Esophagus squamous epithelium (tissue), 5 donors: ENCODE measurements at regions not wholly inside any gene's neighbourhood (a gene's known extent, or its start where the extent isn't known, plus 50 kb on each side); places are given as distances from the start of the nearest gene placed in this dataset.

Source experiments
- DNase-seq: peaks from one replicate; lab custom pipeline; 2025; lab: John Stamatoyannopoulos, UW
- H3K27ac ChIP-seq, 4 donors: fragments of 200-600 bp; sonication (generic); one replicate each; pipeline ENCODE4 v1.5.1; 2016 to 2019; ENCODE audit warnings: mild to moderate bottlenecking in 1 of 4
- H3K27me3 ChIP-seq, 4 donors: fragments of 200-600 bp; sonication (generic); 1 replicate in 3 of 4; 2 replicates in 1 of 4; pipeline versions ENCODE4 v1.5.1 to v1.6.0; 2017 to 2021; ENCODE audit warnings: antibody characterized with exemption in 1 of 4
- H3K36me3 ChIP-seq, 3 donors: fragments of 200-600 bp; sonication (generic); one replicate each; pipeline ENCODE4 v1.5.1; 2016 to 2019
- H3K4me1 ChIP-seq, 3 donors: fragments of 200-600 bp; sonication (generic); one replicate each; pipeline ENCODE4 v1.5.1; 2017 to 2019
- H3K4me3 ChIP-seq, 4 donors: fragments of 200-600 bp; sonication (generic); 1 replicate in 3 of 4; 2 replicates in 1 of 4; pipeline ENCODE4 v1.5.1; 2016 to 2019; ENCODE audit warnings: mild to moderate bottlenecking in 2 of 4, moderate library complexity in 1 of 4
- H3K9me3 ChIP-seq, 3 donors: fragments of 200-600 bp; sonication (generic); one replicate each; pipeline ENCODE4 v1.5.1; 2016 to 2019
- POLR2A ChIP-seq, 4 donors: fragments of 450-650 bp; IDR thresholded peaks; one replicate each; pipeline ENCODE4 v1.6.1; 2017; ENCODE audit warnings: antibody characterized with exemption in 4 of 4, mild to moderate bottlenecking in 4 of 4, moderate library complexity in 3 of 4
- WGBS, 2 donors: methylation state at CpG; one replicate each; pipeline ENCODE4 v1.1.5; 2018; 5-methylcytosine and 5-hydroxymethylcytosine counted together
- intact Hi-C: fragments of 100-400 bp; cut with DNase I; formaldehyde crosslinking; loops from one replicate; pipeline ENCODE4 v1.15.0; 2022
- TF ChIP-seq, protein P1 (sequence below), 6 experiments: fragments of 450-650 bp in 4 of 6; fragments of 200-600 bp in 2 of 6; sonication (generic) in 2 of 6; IDR thresholded peaks; one replicate each; pipeline ENCODE4 v1.5.1; 2016 to 2019; ENCODE audit warnings: antibody characterized with exemption in 6 of 6, mild to moderate bottlenecking in 4 of 6, moderate library complexity in 4 of 6
- donor health status: DM: yes; HTN: yes; CAD: no.

DNA sequence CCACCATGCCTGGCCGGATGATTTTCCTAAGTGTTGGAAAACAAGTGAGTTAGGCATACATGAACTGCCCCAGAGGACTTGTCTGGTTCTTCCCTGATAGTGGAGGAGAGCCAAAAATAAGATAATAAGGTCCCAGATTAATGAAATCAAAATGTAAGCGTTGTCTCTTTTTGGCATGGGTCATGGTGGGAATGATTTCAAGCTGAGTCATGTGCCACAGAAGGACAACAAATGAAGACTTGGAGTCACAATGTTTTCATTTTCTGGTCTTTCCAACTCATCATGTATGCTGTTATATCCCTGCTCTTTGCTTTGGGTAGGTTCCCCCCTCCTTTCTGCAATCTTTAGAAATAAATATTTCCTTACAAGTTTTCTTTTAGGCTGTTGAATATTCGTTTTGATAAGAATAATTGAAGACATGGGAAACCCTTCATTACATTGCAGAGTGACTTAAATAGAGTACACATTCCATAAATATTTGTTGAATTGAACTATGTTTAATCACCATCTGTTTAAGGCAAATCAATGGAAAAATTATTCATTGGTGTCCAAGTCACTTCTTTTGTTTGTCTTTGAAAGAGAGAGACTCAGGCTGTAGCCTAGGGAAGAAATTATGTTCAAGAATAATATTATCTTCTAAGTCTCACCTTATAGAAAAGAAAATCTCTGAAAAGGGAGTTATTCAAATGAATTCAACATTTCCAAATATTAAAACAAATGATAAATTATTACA, 196.3 kb downstream of the CSNK1G3 start:
- Histone ChIP-seq H3K27ac (peak overlapping the region in 2 of 4 donors; percentile 7 to 17), H3K4me1 (peaks cover 0 to 8% (median 8%) of the 10 kb centered on the region in 3 donors), H3K36me3 (no peaks in the 10 kb centered on the region), H3K4me3 (no peak overlapping the region), H3K27me3 (no peaks in the 10 kb centered on the region), H3K9me3 (no peaks in the 10 kb centered on the region)
- TF ChIP-seq POLR2A (IDR thresholded peaks at IDR 0.05), result no peak
- TF ChIP-seq, protein P1, sequence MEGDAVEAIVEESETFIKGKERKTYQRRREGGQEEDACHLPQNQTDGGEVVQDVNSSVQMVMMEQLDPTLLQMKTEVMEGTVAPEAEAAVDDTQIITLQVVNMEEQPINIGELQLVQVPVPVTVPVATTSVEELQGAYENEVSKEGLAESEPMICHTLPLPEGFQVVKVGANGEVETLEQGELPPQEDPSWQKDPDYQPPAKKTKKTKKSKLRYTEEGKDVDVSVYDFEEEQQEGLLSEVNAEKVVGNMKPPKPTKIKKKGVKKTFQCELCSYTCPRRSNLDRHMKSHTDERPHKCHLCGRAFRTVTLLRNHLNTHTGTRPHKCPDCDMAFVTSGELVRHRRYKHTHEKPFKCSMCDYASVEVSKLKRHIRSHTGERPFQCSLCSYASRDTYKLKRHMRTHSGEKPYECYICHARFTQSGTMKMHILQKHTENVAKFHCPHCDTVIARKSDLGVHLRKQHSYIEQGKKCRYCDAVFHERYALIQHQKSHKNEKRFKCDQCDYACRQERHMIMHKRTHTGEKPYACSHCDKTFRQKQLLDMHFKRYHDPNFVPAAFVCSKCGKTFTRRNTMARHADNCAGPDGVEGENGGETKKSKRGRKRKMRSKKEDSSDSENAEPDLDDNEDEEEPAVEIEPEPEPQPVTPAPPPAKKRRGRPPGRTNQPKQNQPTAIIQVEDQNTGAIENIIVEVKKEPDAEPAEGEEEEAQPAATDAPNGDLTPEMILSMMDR (IDR thresholded peaks at IDR 0.05), result no peak
- WGBS, 2 donors, result 17 to 22% methylated on average over 2 to 3 of the region's 3 CpGs
- intact Hi-C loops, result no loop called here
- DNase-seq, result no peak

DNA sequence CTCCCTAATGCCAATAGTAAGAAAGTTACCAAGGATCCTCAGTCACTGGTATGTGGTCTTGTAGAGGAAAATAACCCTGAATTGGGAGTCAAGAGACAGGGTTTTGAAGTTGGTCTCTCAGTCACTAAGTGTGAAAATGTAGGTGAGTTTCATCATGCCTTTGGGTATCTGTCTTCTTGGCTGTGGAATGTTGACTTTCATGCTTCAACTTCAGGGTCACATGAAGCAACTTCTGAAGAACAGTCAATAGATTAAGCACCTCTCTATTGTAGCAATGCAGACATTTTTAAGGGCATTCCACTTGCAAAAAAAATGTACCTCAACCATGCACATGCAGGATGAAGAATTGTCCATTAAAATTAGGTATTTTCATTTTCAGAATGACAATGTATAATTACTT, 194.6 kb downstream of the CSNK1G3 start:
- intact Hi-C loops, result no loop called here
- no peak for DNase-seq
- peaks cover 0 to 8% (median 8%) of the 10 kb centered on the region in 3 donors for H3K4me1 ChIP-seq
- H3K27me3 ChIP-seq, result no peaks in the 10 kb centered on the region
- peak overlapping the region in 2 of 4 donors; percentile 27 to 33 for H3K27ac ChIP-seq
- TF ChIP-seq POLR2A (IDR thresholded peaks at IDR 0.05), result no peak
- TF ChIP-seq, protein P1 (IDR thresholded peaks at IDR 0.05), result no peak
- H3K9me3 ChIP-seq, result no peaks in the 10 kb centered on the region
- H3K36me3 ChIP-seq, result no peaks in the 10 kb centered on the region
- H3K4me3 ChIP-seq, result no peak overlapping the region

DNA sequence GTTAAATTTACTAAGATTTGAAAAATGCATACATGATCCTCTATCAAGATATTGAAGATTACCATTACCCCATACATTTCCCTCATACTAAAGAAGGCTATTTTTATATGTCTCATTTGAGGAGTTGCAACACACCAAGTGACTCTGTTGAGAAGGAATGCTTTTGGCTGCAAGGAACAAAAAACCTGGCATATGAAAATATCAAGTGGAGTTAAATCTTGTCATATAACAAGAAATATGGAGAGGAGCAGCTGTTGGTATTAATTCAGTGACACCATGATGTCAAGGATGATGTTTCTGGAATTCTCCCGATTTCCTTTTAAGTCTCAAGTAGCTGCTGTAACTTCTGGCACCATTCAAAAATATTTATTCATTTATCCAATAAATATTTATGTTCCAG, 193.8 kb downstream of the CSNK1G3 start:
- WGBS, 2 donors, result 48 to 68% methylated on average over 1 of the region's 1 CpG
- no peaks in the 10 kb centered on the region for H3K27me3 ChIP-seq
- H3K9me3 ChIP-seq, result no peaks in the 10 kb centered on the region
- TF ChIP-seq, protein P1 (IDR thresholded peaks at IDR 0.05), result no peak
- TF ChIP-seq POLR2A (IDR thresholded peaks at IDR 0.05), result no peak
- no peak for DNase-seq
- H3K4me3 ChIP-seq, result no peak overlapping the region
- intact Hi-C loops, result no loop called here
- peak overlapping the region in 1 of 4 donors; percentile 33 for H3K27ac ChIP-seq
- no peaks in the 10 kb centered on the region for H3K36me3 ChIP-seq
- peaks cover 0 to 14% (median 11%) of the 10 kb centered on the region in 3 donors for H3K4me1 ChIP-seq

DNA sequence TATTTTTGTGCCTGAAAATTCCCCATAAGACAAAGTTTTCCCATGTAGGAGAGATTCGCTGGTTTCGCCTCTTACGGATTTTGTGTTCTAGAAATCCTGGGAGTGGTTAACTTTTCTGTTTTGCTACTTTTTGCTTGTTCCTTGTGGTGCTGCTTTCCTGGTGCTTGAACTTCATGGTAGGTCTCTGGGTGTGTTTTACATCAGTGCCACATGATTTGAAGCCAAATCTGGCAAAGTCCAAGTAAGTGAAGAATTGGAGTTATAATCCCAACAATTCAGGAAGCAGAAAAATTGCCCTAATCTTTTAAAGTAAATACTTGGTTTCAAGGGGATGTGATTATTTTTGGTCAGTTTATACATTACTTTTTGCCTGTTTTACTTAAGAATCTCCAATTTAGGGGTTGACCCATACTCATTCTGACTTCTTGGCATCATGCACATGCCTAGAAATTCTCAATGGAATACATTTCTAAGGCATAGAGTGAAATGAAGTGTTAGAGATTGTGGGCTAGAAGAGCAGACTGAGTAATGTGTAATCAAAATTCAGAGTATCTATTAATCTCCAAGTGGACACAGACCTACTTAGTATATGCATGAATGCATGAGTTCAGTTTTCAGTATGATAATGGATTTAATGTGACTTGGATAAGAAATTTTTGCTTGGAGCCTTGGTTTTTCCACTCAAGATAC, 189.7 kb downstream of the CSNK1G3 start:
- intact Hi-C loops, result no loop called here
- Histone ChIP-seq H3K27ac (peak overlapping the region; percentile 29 to 81 (median 64)), H3K27me3 (no peaks in the 10 kb centered on the region), H3K4me3 (no peak overlapping the region), H3K9me3 (peaks cover 0 to 3% (median 0%) of the 10 kb centered on the region in 3 donors), H3K36me3 (no peaks in the 10 kb centered on the region), H3K4me1 (peaks cover 0 to 23% (median 7%) of the 10 kb centered on the region in 3 donors)
- no peak for DNase-seq
- 97 to 100% methylated on average over 3 of the region's 3 CpGs for WGBS, 2 donors
- TF ChIP-seq, protein P1 (IDR thresholded peaks at IDR 0.05), result no peak
- TF ChIP-seq POLR2A (IDR thresholded peaks at IDR 0.05), result no peak
